SK-N-SH treated with all-trans-retinoic acid at 6 μM for 48 hours (cell line): ENCODE measurements at regions not wholly inside any gene's neighbourhood (a gene's known extent, or its start where the extent isn't known, plus 50 kb on each side); places are given as distances from the start of the nearest gene placed in this dataset.

Experiments used
- OSR1 ChIP-seq: fragments of 250-450 bp; sonication (Bioruptor Pico); IDR thresholded peaks from 2 replicates; pipeline ENCODE4 v1.8.0; 2022; ENCODE audit warnings: moderate library complexity, mild to moderate bottlenecking, inconsistent platforms
- RARB ChIP-seq: fragments of 250-450 bp; sonication (Bioruptor Pico); IDR thresholded peaks from 2 replicates; pipeline ENCODE4 v1.8.0; 2021; ENCODE audit warnings: mild to moderate bottlenecking, moderate library complexity
- SNAI2 ChIP-seq: fragments of 250-450 bp; sonication (Bioruptor Pico); IDR thresholded peaks from 2 replicates; pipeline ENCODE4 v1.5.0; 2020; ENCODE audit warnings: mild to moderate bottlenecking, moderate library complexity
- TCF4 ChIP-seq: fragments of 250-450 bp; sonication (Bioruptor Pico); IDR thresholded peaks from 2 replicates; pipeline ENCODE4 v1.8.0; 2021; ENCODE audit warnings: mild to moderate bottlenecking, moderate library complexity, borderline replicate concordance
- TOX ChIP-seq: fragments of 250-450 bp; sonication (Bioruptor Pico); IDR thresholded peaks from 2 replicates; pipeline ENCODE4 v1.8.0; 2021; ENCODE audit warnings: mild to moderate bottlenecking, moderate library complexity, borderline replicate concordance
- ZFP30 ChIP-seq: fragments of 450-650 bp; formaldehyde crosslinking; IDR thresholded peaks from 2 replicates; pipeline ENCODE4 v1.5.0; 2022; ENCODE audit warnings: mild to moderate bottlenecking, moderate library complexity
- TF ChIP-seq, protein P1 (sequence below): fragments of 250-450 bp; sonication (Bioruptor Pico); IDR thresholded peaks from 2 replicates; pipeline ENCODE4 v1.8.0; 2021; ENCODE audit warnings: low read depth, mild to moderate bottlenecking, moderate library complexity, borderline replicate concordance

- TF ChIP-seq SNAI2 (CRISPR knock-in tag) (no peak), ZFP30 (CRISPR knock-in tag) (no peak), OSR1 (CRISPR knock-in tag) (no peak), RARB (CRISPR knock-in tag) (no peak), TCF4 (no peak), TOX (CRISPR knock-in tag) (no peak)
- TF ChIP-seq, protein P1, sequence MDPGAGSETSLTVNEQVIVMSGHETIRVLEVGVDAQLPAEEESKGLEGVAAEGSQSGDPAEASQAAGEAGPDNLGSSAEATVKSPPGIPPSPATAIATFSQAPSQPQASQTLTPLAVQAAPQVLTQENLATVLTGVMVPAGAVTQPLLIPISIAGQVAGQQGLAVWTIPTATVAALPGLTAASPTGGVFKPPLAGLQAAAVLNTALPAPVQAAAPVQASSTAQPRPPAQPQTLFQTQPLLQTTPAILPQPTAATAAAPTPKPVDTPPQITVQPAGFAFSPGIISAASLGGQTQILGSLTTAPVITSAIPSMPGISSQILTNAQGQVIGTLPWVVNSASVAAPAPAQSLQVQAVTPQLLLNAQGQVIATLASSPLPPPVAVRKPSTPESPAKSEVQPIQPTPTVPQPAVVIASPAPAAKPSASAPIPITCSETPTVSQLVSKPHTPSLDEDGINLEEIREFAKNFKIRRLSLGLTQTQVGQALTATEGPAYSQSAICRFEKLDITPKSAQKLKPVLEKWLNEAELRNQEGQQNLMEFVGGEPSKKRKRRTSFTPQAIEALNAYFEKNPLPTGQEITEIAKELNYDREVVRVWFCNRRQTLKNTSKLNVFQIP (CRISPR knock-in tag), result no peak
These were observed 54.0 kb upstream of the MAP3K1 start for GRCh38 chr5:56761151-56761885.
